Testis (tissue), 2 donors: ENCODE measurements at regions not wholly inside any gene's neighbourhood (a gene's known extent, or its start where the extent isn't known, plus 50 kb on each side); places are given as distances from the start of the nearest gene placed in this dataset.

ENCODE experiments used
- POLR2A ChIP-seq: fragments of 450-650 bp; IDR thresholded peaks from one replicate; pipeline ENCODE4 v1.6.1; 2017; ENCODE audit warnings: antibody characterized with exemption, mild to moderate bottlenecking, moderate library complexity
- TF ChIP-seq, protein P1 (sequence below), 3 experiments: fragments of 450-650 bp in 2 of 3; fragments of 200-600 bp in 1 of 3; sonication (generic) in 1 of 3; IDR thresholded peaks; one replicate each; pipeline ENCODE4 v1.5.1; 2016 to 2019; ENCODE audit warnings: antibody characterized with exemption in 3 of 3, mild to moderate bottlenecking in 2 of 3, moderate library complexity in 1 of 3

DNA sequence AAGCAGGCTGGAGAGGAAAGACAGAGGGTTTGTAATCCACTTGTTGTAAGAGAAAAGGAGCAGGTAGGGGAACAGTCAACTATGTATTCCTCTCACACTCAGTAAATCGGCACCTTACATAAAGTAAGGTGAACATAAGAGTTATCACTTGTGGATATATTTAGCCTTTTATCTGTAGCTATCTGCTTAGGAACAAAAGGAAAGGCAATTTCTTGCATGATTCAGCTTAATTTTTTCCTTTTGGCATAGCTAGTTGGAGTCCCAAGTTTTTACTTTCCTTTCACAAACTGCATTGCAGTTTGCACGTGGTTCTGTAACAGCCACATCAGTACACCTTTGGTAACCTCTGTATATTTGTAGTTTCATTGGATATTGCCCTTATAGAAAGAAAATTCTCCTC is 250.9 kb upstream of the PIK3R1 start:
- TF ChIP-seq, protein P1, sequence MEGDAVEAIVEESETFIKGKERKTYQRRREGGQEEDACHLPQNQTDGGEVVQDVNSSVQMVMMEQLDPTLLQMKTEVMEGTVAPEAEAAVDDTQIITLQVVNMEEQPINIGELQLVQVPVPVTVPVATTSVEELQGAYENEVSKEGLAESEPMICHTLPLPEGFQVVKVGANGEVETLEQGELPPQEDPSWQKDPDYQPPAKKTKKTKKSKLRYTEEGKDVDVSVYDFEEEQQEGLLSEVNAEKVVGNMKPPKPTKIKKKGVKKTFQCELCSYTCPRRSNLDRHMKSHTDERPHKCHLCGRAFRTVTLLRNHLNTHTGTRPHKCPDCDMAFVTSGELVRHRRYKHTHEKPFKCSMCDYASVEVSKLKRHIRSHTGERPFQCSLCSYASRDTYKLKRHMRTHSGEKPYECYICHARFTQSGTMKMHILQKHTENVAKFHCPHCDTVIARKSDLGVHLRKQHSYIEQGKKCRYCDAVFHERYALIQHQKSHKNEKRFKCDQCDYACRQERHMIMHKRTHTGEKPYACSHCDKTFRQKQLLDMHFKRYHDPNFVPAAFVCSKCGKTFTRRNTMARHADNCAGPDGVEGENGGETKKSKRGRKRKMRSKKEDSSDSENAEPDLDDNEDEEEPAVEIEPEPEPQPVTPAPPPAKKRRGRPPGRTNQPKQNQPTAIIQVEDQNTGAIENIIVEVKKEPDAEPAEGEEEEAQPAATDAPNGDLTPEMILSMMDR (IDR thresholded peaks at IDR 0.05): no peak
- no peak for TF ChIP-seq POLR2A
